ENCODE measurements at regions not wholly inside any gene's neighbourhood (a gene's known extent, or its start where the extent isn't known, plus 50 kb on each side); places are given as distances from the start of the nearest gene placed in this dataset.

DNA sequence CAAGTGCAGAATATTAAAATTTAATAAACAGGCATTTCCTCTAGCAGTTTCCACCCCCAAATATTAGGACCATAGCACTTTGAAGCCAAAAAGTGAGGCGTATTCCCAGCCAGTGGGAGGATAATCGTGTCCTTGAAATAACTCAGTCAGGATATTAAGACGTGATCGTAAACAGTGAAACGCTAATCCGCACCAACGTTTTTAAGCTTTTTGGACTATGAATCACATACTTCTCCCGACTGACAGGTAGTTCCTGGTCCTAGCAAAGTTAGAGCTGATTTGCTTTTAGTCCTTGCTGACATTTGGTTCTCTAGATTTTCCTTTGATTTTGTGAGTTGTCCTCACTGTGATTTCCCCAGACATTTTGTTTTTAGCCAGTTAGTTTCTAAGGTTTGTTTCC, 197.1 kb upstream of the ARHGAP20 start:
- TF ChIP-seq, protein P1, sequence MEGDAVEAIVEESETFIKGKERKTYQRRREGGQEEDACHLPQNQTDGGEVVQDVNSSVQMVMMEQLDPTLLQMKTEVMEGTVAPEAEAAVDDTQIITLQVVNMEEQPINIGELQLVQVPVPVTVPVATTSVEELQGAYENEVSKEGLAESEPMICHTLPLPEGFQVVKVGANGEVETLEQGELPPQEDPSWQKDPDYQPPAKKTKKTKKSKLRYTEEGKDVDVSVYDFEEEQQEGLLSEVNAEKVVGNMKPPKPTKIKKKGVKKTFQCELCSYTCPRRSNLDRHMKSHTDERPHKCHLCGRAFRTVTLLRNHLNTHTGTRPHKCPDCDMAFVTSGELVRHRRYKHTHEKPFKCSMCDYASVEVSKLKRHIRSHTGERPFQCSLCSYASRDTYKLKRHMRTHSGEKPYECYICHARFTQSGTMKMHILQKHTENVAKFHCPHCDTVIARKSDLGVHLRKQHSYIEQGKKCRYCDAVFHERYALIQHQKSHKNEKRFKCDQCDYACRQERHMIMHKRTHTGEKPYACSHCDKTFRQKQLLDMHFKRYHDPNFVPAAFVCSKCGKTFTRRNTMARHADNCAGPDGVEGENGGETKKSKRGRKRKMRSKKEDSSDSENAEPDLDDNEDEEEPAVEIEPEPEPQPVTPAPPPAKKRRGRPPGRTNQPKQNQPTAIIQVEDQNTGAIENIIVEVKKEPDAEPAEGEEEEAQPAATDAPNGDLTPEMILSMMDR (IDR thresholded peaks at IDR 0.05): no peak
- TF ChIP-seq POLR2AphosphoS5 (IDR thresholded peaks at IDR 0.05; ENCODE audit: low read depth, low read length) (no peak), TCF7L2 (IDR thresholded peaks at IDR 0.05; ENCODE audit: low read depth, low read length) (no peak)
- TF ChIP-seq, protein P2, sequence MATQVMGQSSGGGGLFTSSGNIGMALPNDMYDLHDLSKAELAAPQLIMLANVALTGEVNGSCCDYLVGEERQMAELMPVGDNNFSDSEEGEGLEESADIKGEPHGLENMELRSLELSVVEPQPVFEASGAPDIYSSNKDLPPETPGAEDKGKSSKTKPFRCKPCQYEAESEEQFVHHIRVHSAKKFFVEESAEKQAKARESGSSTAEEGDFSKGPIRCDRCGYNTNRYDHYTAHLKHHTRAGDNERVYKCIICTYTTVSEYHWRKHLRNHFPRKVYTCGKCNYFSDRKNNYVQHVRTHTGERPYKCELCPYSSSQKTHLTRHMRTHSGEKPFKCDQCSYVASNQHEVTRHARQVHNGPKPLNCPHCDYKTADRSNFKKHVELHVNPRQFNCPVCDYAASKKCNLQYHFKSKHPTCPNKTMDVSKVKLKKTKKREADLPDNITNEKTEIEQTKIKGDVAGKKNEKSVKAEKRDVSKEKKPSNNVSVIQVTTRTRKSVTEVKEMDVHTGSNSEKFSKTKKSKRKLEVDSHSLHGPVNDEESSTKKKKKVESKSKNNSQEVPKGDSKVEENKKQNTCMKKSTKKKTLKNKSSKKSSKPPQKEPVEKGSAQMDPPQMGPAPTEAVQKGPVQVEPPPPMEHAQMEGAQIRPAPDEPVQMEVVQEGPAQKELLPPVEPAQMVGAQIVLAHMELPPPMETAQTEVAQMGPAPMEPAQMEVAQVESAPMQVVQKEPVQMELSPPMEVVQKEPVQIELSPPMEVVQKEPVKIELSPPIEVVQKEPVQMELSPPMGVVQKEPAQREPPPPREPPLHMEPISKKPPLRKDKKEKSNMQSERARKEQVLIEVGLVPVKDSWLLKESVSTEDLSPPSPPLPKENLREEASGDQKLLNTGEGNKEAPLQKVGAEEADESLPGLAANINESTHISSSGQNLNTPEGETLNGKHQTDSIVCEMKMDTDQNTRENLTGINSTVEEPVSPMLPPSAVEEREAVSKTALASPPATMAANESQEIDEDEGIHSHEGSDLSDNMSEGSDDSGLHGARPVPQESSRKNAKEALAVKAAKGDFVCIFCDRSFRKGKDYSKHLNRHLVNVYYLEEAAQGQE (IDR thresholded peaks at IDR 0.05; ENCODE audit: insufficient read depth in 1 of 2, low read depth in 2 of 2, low read length in 1 of 2): no peak
